Left ventricle myocardium superior (tissue), 1 donor: ENCODE measurements at regions not wholly inside any gene's neighbourhood (a gene's known extent, or its start where the extent isn't known, plus 50 kb on each side); places are given as distances from the start of the nearest gene placed in this dataset.
"Not testable (repeated sequence)": the region's sequence is repeated elsewhere in the genome, so short reads cannot be mapped to it uniquely, and the experiment has no call there.

Experiments
- ATAC-seq: fragments of 200-7000 bp; cut with Tn5 transposase; one replicate; pipeline ENCODE4 v1.9.1; 2020; ENCODE audit warnings: mild to moderate bottlenecking, moderate library complexity
- DNase-seq: peaks from one replicate; pipeline ENCODE4 v3.0.0-alpha.2; 2020
- intact Hi-C: fragments of 100-400 bp; cut with micrococcal nuclease; formaldehyde crosslinking; loops from one replicate; pipeline ENCODE4 v1.11.0; 2022
- donor health status: DM: no; HTN: yes; CAD: no; lungs with severe emphysema.

DNA sequence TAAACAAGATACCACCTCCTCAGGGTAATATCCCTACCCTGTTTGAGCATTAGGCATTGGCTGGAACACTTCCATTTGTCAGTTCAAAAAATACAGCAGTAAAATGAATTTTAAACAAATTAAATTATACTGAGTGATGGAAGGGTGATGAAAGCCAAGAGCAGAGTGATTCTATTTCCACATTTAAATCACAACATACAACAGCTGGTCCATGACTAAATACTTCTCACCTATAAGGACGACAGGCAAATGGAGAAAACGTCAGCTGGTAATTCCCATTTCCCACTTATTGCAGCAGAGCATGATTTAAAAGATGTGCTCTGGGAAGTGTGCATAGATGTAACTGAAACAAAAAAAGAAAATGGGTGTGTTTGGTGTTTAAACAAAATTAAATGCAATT is 543.6 kb upstream of the DAB2 start:
- no peak for DNase-seq
- intact Hi-C loops, result no loop called here
- ATAC-seq, result no peak

GRCh38 chr5:39955156-39955555 is 530.4 kb upstream of the DAB2 start:
- intact Hi-C loops, result no loop called here
- ATAC-seq (no peak), DNase-seq (no peak)

- intact Hi-C loops, result no loop called here
- DNase-seq (no peak), ATAC-seq (no peak)
Observed at GRCh38 chr5:39951070-39951469, 526.3 kb upstream of the DAB2 start.

- ATAC-seq (peak; percentile 62), DNase-seq (no peak)
- intact Hi-C loops, result loop anchor here (5.0 to 10.0 kb wide), 2 partner anchors 738 to 786 kb away; no protein-coding TSS in a partner anchor
Observed at GRCh38 chr5:39948867-39949468, 524.2 kb upstream of the DAB2 start.

DNA sequence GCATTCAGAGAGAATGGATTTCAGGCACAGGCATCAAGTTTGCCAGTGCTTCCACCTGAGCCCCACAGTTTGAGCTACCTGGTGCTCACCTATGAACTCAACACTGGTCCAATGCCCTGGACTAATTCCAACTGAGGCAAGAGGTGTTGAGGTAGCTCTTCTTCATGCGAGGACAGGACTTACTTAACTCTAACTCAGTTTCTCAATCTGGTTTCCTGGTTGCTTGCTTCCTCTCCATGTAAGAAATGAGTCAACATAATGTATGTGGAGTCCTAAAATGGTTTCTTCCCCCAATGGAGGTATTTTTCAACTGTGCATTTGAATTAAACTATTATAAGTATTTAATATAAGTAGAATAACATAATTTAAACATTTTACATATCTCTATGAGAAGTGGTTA is 523.6 kb upstream of the DAB2 start:
- DNase-seq (no peak), ATAC-seq (no peak)
- intact Hi-C loops, result loop anchor here (5.0 to 10.0 kb wide), 2 partner anchors 739 to 786 kb away; no protein-coding TSS in a partner anchor

DNA sequence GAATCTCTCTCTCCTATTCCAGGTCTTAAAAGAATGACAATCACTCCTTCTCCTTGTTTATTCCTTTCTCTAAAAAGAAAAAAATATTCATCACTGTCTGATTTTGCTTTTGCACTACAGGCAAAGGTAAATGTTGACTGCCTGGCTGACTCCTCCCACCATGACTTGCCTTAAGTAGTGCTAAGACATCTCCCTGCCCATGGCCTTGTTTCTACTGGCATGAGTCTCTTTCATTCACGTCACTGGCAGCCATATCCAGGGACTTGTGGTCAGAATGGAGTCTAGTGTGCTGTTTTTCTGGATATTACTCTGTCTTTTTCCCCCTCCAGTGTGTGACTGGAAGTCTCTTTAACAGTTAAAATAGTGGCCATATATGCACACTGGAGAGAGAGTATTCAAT is 522.9 kb upstream of the DAB2 start:
- peak; percentile 39 for ATAC-seq
- intact Hi-C loops, result loop anchor here (5.0 to 10.0 kb wide), 2 partner anchors 740 to 787 kb away; no protein-coding TSS in a partner anchor

GRCh38 chr5:39946356-39947045 is 521.7 kb upstream of the DAB2 start:
- DNase-seq (no peak), ATAC-seq (no peak)
- intact Hi-C loops, result loop anchor here (5.0 to 10.0 kb wide), 2 partner anchors 741 to 788 kb away; no protein-coding TSS in a partner anchor

More for the DNA sequence above, 522.9 kb upstream of the DAB2 start:
- no peak for DNase-seq

GRCh38 chr5:39945870-39946269 is 521.1 kb upstream of the DAB2 start:
- DNase-seq (no peak), ATAC-seq (no peak)
- intact Hi-C loops, result loop anchor here (5.0 to 10.0 kb wide), 2 partner anchors 741 to 789 kb away; no protein-coding TSS in a partner anchor

DNA sequence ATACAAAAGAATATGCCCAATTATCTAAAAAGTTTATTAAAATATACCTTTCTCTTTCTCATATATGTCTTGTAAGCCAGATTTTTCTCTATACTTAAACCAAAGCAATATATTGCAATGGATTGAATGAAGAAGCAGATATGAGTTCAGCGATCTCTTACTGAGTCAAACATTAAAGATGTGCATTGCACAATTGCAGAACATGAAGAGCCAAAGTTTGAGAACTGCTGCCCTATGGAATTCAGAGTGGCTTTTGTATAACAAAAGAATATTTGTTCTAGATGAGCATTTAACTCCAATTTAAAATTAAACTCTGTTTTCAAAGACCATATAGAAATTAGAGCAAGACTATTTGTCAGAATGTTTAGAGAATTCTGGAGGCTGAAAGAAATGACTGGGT is 519.0 kb upstream of the DAB2 start:
- intact Hi-C loops, result loop anchor here (10.0 kb wide), 1 partner anchor 791 kb away; no protein-coding TSS in a partner anchor
- ATAC-seq, result no peak
- no peak for DNase-seq

GRCh38 chr5:39942606-39943005 is 517.8 kb upstream of the DAB2 start:
- intact Hi-C loops, result loop anchor here (10.0 kb wide), 1 partner anchor 792 kb away; no protein-coding TSS in a partner anchor
- no peak for DNase-seq
- no peak for ATAC-seq

DNA sequence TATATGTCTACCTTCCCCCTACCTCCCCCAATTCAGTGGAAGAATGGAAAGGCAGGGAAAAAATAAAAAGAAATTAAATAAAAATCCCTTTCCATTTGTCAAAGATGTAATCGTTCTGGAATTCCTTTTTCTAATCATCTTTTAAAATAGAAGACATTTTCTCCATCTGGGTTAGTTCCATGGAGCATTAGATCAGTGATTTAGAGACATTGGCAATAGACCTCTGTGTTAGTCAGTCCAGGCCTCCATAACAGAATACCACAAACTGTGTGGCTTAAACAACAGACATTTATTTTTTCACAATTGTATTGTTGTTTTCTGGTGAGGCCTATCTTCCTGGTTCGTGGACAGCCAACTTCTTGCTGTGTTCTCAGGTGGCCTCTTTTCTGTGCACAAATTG is 516.6 kb upstream of the DAB2 start:
- no peak for ATAC-seq
- intact Hi-C loops, result loop anchor here (10.0 kb wide), 1 partner anchor 793 kb away; no protein-coding TSS in a partner anchor
- DNase-seq, result no peak

GRCh38 chr5:39934830-39935229 is 510.1 kb upstream of the DAB2 start:
- intact Hi-C loops, result no loop called here
- DNase-seq, result no peak
- no peak for ATAC-seq

- no peak for DNase-seq
- intact Hi-C loops, result no loop called here
- ATAC-seq, result no peak
Observed at GRCh38 chr5:39933061-39933460, 508.3 kb upstream of the DAB2 start.

DNA sequence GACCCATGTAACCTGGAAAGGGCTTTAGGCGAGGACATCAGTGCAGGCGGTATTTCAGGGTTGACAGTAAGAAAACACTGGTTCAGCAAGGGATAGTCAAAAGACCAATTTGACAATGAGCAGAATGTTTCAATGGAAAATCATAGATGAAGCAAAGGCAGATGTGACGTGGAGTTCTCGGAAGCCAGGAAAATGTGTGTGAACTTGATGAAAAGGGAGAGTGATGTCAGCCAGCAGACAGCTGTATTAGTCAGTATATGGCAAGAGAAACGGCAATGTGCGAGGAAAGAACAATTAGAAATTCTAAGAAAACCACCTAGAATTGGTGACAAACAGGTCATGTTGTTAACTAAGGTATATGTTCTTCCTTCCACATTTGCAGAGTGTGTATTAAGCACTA is 503.9 kb upstream of the DAB2 start:
- no peak for DNase-seq
- intact Hi-C loops, result no loop called here

GRCh38 chr5:39919876-39920275 is 495.1 kb upstream of the DAB2 start:
- DNase-seq (no peak), ATAC-seq (no peak)
- intact Hi-C loops, result no loop called here

More for the DNA sequence above, 503.9 kb upstream of the DAB2 start:
- peak; percentile 48 for ATAC-seq

- intact Hi-C loops, result no loop called here
- ATAC-seq (peak; percentile 31), DNase-seq (no peak)
Observed at GRCh38 chr5:39912906-39913305, 488.1 kb upstream of the DAB2 start.

- DNase-seq, ATAC-seq, intact Hi-C loops: not testable (repeated sequence)
Observed at GRCh38 chr5:39907267-39907951, 482.6 kb upstream of the DAB2 start.

GRCh38 chr5:39906146-39906545 is 481.4 kb upstream of the DAB2 start:
- intact Hi-C loops, result no loop called here
- DNase-seq (no peak), ATAC-seq (no peak)

- DNase-seq, result no peak
- ATAC-seq, result no peak
- intact Hi-C loops, result no loop called here
Observed at GRCh38 chr5:39905356-39905755, 480.6 kb upstream of the DAB2 start.

DNA sequence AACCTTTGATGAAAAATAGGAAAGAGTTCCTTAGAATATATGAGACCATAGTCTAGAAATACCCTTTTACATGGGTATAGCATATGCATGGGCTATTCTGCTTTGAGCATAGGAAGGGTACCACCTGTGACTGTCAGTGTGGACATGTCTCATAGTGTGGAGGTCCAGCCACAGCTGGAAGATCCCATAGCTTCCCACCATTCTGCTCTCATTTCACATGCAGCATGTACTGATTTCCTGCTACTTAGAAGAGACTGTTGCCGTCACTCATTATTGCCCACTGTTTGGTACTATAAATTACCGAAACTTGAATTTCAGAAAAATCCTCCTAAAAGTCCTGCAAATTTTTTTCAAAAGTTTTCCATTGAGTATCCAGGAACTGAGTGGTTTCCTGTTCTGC is 477.8 kb upstream of the DAB2 start:
- ATAC-seq (no peak), DNase-seq (no peak)
- intact Hi-C loops, result no loop called here
